ENCODE measurements at regions not wholly inside any gene's neighbourhood (a gene's known extent, or its start where the extent isn't known, plus 50 kb on each side); places are given as distances from the start of the nearest gene placed in this dataset.

GRCh38 chr3:24890012-24890411 is 395.4 kb upstream of the THRB start:
- H3K36me3 ChIP-seq (ENCODE audit: control insufficient read depth in 2 of 2, extremely low read depth in 1 of 2, insufficient read depth in 2 of 2, low read length in 2 of 2), result no peaks in the 10 kb centered on the region
- FAIRE-seq (no peak), DNase-seq (ENCODE audit: low read depth, low spot score) (no peak)
- H2AFZ ChIP-seq (ENCODE audit: control insufficient read depth, low read length), result no peak overlapping the region
- H3K27ac ChIP-seq (ENCODE audit: control insufficient read depth, insufficient read depth, low read length), result no peak overlapping the region
- H3K79me2 ChIP-seq (ENCODE audit: control insufficient read depth, insufficient read depth, low read length), result no peaks in the 10 kb centered on the region
- H3K9me3 ChIP-seq (ENCODE audit: control insufficient read depth, low read depth, low read length), result no peaks in the 10 kb centered on the region
- dilution Hi-C loops (cut with MboI; ENCODE audit: extremely low pct_ligation_motif_present, low sequenced_read_pairs), result no loop called here
- TF ChIP-seq EZH2 (IDR thresholded peaks at IDR 0.05; ENCODE audit: low read length), result no peak
- TF ChIP-seq, protein P1, sequence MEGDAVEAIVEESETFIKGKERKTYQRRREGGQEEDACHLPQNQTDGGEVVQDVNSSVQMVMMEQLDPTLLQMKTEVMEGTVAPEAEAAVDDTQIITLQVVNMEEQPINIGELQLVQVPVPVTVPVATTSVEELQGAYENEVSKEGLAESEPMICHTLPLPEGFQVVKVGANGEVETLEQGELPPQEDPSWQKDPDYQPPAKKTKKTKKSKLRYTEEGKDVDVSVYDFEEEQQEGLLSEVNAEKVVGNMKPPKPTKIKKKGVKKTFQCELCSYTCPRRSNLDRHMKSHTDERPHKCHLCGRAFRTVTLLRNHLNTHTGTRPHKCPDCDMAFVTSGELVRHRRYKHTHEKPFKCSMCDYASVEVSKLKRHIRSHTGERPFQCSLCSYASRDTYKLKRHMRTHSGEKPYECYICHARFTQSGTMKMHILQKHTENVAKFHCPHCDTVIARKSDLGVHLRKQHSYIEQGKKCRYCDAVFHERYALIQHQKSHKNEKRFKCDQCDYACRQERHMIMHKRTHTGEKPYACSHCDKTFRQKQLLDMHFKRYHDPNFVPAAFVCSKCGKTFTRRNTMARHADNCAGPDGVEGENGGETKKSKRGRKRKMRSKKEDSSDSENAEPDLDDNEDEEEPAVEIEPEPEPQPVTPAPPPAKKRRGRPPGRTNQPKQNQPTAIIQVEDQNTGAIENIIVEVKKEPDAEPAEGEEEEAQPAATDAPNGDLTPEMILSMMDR (optimal IDR thresholded peaks at IDR 0.05 in 1 of 3, IDR thresholded peaks at IDR 0.05 in 1 of 3, conservative IDR thresholded peaks at IDR 0.05 in 1 of 3; ENCODE audit: extremely low read depth in 1 of 3, insufficient read depth in 2 of 3, low read length in 3 of 3), result no peak
- H3K27me3 ChIP-seq (ENCODE audit: control insufficient read depth, extremely low read depth, insufficient read depth, low read length), result no peaks in the 10 kb centered on the region
- no peaks in the 10 kb centered on the region for H4K20me1 ChIP-seq (ENCODE audit: control insufficient read depth, extremely low read depth, insufficient read depth, low read length)
- H3K9me1 ChIP-seq (ENCODE audit: control insufficient read depth, extremely low read depth, insufficient read depth, low read length), result no peaks in the 10 kb centered on the region
- H3K9ac ChIP-seq (ENCODE audit: control insufficient read depth, extremely low read depth, insufficient read depth, low read length), result no peak overlapping the region
- H3K4me1 ChIP-seq (ENCODE audit: control insufficient read depth, extremely low read depth, insufficient read depth, low read length), result no peaks in the 10 kb centered on the region
- H3K4me3 ChIP-seq (ENCODE audit: control insufficient read depth in 2 of 3, extremely low read depth in 1 of 3, insufficient read depth in 2 of 3, low read depth in 1 of 3, low read length in 3 of 3), result no peak overlapping the region
- no peak overlapping the region for H3K4me2 ChIP-seq (ENCODE audit: control insufficient read depth, extremely low read depth, insufficient read depth, low read depth, low read length)

GRCh38 chr3:24899373-24899772 is 404.7 kb upstream of the THRB start:
- Histone ChIP-seq H4K20me1 (ENCODE audit: control insufficient read depth, extremely low read depth, insufficient read depth, low read length) (no peaks in the 10 kb centered on the region), H3K36me3 (ENCODE audit: control insufficient read depth in 2 of 2, extremely low read depth in 1 of 2, insufficient read depth in 2 of 2, low read length in 2 of 2) (no peaks in the 10 kb centered on the region), H3K27me3 (ENCODE audit: control insufficient read depth, extremely low read depth, insufficient read depth, low read length) (no peaks in the 10 kb centered on the region), H3K4me2 (ENCODE audit: control insufficient read depth, extremely low read depth, insufficient read depth, low read depth, low read length) (no peak overlapping the region), H3K4me3 (ENCODE audit: control insufficient read depth in 2 of 3, extremely low read depth in 1 of 3, insufficient read depth in 2 of 3, low read depth in 1 of 3, low read length in 3 of 3) (no peak overlapping the region), H3K9me1 (ENCODE audit: control insufficient read depth, extremely low read depth, insufficient read depth, low read length) (no peaks in the 10 kb centered on the region), H3K4me1 (ENCODE audit: control insufficient read depth, extremely low read depth, insufficient read depth, low read length) (no peaks in the 10 kb centered on the region), H2AFZ (ENCODE audit: control insufficient read depth, low read length) (no peak overlapping the region), H3K27ac (ENCODE audit: control insufficient read depth, insufficient read depth, low read length) (no peak overlapping the region), H3K9ac (ENCODE audit: control insufficient read depth, extremely low read depth, insufficient read depth, low read length) (no peak overlapping the region), H3K9me3 (ENCODE audit: control insufficient read depth, low read depth, low read length) (no peaks in the 10 kb centered on the region), H3K79me2 (ENCODE audit: control insufficient read depth, insufficient read depth, low read length) (no peaks in the 10 kb centered on the region)
- FAIRE-seq (no peak), DNase-seq (ENCODE audit: low read depth, low spot score) (no peak)
- no peak for TF ChIP-seq EZH2 (IDR thresholded peaks at IDR 0.05; ENCODE audit: low read length)
- TF ChIP-seq, protein P1 (optimal IDR thresholded peaks at IDR 0.05 in 1 of 3, IDR thresholded peaks at IDR 0.05 in 1 of 3, conservative IDR thresholded peaks at IDR 0.05 in 1 of 3; ENCODE audit: extremely low read depth in 1 of 3, insufficient read depth in 2 of 3, low read length in 3 of 3), result no peak
- dilution Hi-C loops (cut with MboI; ENCODE audit: extremely low pct_ligation_motif_present, low sequenced_read_pairs), result no loop called here
